Liver (tissue), 3 donors: ENCODE measurements at regions not wholly inside any gene's neighbourhood (a gene's known extent, or its start where the extent isn't known, plus 50 kb on each side); places are given as distances from the start of the nearest gene placed in this dataset.
"Not testable (repeated sequence)": the region's sequence is repeated elsewhere in the genome, so short reads cannot be mapped to it uniquely, and the experiment has no call there.

Experiments
- CTCF ChIP-seq: fragments of 150-350 bp; IDR thresholded peaks from 2 replicates; pipeline ENCODE4 v1.5.1; 2017; ENCODE audit warnings: improper control_type of control experiment, low read depth, low read length; ENCODE audit not compliant: missing input control
- FOXA1 ChIP-seq: IDR thresholded peaks from 2 replicates; pipeline ENCODE4 v1.6.1; 2016; ENCODE audit warnings: antibody characterized with exemption
- GABPA ChIP-seq, 2 donors: IDR thresholded peaks in 1 of 2; conservative IDR thresholded peaks in 1 of 2; 2 replicates each; pipeline ENCODE4 v1.6.1; 2016; ENCODE audit warnings: antibody characterized with exemption in 2 of 2, mild to moderate bottlenecking in 1 of 2, moderate library complexity in 1 of 2
- TAF1 ChIP-seq: conservative IDR thresholded peaks from 2 replicates; pipeline ENCODE4 v1.6.1; 2016; ENCODE audit warnings: antibody characterized with exemption, mild to moderate bottlenecking
- donor health status: healthy.
- donor health status: healthy.

- not testable (repeated sequence) for TF ChIP-seq CTCF; FOXA1; GABPA (IDR thresholded peaks at IDR 0.05 in 1 of 2, conservative IDR thresholded peaks at IDR 0.05 in 1 of 2); TAF1
Observed at GRCh38 chr11:14573539-14574057, 53.4 kb upstream of the PSMA1 start.
